Spinal cord (tissue), 9 donors: ENCODE measurements at regions not wholly inside any gene's neighbourhood (a gene's known extent, or its start where the extent isn't known, plus 50 kb on each side); places are given as distances from the start of the nearest gene placed in this dataset.

Experiments
- DNase-seq, 6 donors: peaks; one replicate each; pipeline versions ENCODE4 v3.0.0 to v3.0.0-alpha.2; 2013 to 2015; ENCODE audit warnings: low spot score in 6 of 6, low read depth in 4 of 6
- H3K27ac ChIP-seq: one replicate; pipeline ENCODE4 v1.5.1; 2013; ENCODE audit warnings: low read depth, low read length, control low read depth
- H3K27me3 ChIP-seq: one replicate; pipeline ENCODE4 v1.6.1; 2013; ENCODE audit warnings: low read length; ENCODE audit not compliant: control insufficient read depth, insufficient read depth
- H3K36me3 ChIP-seq: one replicate; pipeline ENCODE4 v1.6.1; 2013; ENCODE audit warnings: low read length; ENCODE audit not compliant: control insufficient read depth, insufficient read depth
- H3K4me1 ChIP-seq: one replicate; pipeline ENCODE4 v1.6.1; 2013; ENCODE audit warnings: low read length; ENCODE audit not compliant: control insufficient read depth, insufficient read depth
- H3K4me3 ChIP-seq: one replicate; pipeline ENCODE4 v1.5.1; 2013; ENCODE audit warnings: low read depth, low read length, control low read depth
- H3K9me3 ChIP-seq: one replicate; pipeline ENCODE4 v1.6.1; 2013; ENCODE audit warnings: low read length; ENCODE audit not compliant: control insufficient read depth, insufficient read depth
- WGBS: methylation state at CpG from one replicate; pipeline ENCODE4 v1.1.5; 2013; ENCODE audit warnings: missing lambda C conversion rate; ENCODE audit not compliant: insufficient coverage; 5-methylcytosine and 5-hydroxymethylcytosine counted together
- donor health status: healthy.

DNA sequence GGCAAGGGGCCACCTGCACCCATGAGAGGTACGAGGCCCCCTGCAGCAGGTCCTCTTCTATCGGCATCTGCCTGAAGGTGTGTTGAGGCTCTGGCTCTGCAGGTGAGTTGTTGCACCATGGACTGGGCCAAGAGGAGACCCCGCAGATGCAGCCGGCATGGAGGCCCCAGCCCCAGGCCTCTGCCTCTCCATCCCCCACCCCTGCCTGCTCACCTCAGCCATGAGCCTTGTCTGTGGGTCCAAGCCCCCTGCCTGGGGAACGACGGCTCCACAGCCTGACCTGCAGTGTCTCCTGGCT lies 1386.2 kb downstream of the BRD1 start:
- WGBS, result 80% methylated on average over 6 of the region's 6 CpGs
- H3K4me3 ChIP-seq, result no peak overlapping the region

GRCh38 chr22:48440673-48441552 lies 1386.8 kb downstream of the BRD1 start:
- Histone ChIP-seq H3K27ac (no peak overlapping the region), H3K4me1 (no peaks in the 10 kb centered on the region), H3K9me3 (no peaks in the 10 kb centered on the region), H3K4me3 (no peak overlapping the region), H3K27me3 (no peaks in the 10 kb centered on the region), H3K36me3 (no peaks in the 10 kb centered on the region)
- 93% methylated on average over 23 of the region's 23 CpGs for WGBS
- no peak for DNase-seq

More for the DNA sequence above, 1386.2 kb downstream of the BRD1 start:
- Histone ChIP-seq H3K4me1 (no peaks in the 10 kb centered on the region), H3K36me3 (no peaks in the 10 kb centered on the region), H3K27me3 (no peaks in the 10 kb centered on the region), H3K9me3 (no peaks in the 10 kb centered on the region), H3K27ac (no peak overlapping the region)
- no peak for DNase-seq

DNA sequence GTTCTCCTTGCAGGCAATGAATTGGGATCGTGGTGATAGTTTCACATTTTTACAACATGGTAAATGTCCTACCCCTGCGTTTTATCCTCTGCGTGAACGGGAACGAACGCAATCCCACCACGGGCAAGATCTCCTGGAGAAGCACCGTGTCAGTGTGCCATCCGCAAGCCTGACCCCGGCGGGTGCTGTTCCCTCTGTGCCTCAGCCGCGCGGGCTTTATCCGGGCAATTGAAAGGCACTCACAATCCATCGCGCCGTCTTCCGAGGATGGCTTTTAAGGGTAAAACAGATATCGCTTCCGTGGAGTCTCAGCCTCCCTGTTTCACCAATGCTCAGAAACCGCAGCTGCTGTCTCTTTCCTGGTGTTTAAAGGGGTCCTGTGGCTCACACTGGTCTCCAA lies 1387.5 kb downstream of the BRD1 start:
- H3K4me1 ChIP-seq, result no peaks in the 10 kb centered on the region
- no peak for DNase-seq
- H3K4me3 ChIP-seq, result no peak overlapping the region
- H3K36me3 ChIP-seq, result no peaks in the 10 kb centered on the region
- no peak overlapping the region for H3K27ac ChIP-seq
- H3K27me3 ChIP-seq, result no peaks in the 10 kb centered on the region
- 89% methylated on average over 21 of the region's 22 CpGs for WGBS
- H3K9me3 ChIP-seq, result no peaks in the 10 kb centered on the region

DNA sequence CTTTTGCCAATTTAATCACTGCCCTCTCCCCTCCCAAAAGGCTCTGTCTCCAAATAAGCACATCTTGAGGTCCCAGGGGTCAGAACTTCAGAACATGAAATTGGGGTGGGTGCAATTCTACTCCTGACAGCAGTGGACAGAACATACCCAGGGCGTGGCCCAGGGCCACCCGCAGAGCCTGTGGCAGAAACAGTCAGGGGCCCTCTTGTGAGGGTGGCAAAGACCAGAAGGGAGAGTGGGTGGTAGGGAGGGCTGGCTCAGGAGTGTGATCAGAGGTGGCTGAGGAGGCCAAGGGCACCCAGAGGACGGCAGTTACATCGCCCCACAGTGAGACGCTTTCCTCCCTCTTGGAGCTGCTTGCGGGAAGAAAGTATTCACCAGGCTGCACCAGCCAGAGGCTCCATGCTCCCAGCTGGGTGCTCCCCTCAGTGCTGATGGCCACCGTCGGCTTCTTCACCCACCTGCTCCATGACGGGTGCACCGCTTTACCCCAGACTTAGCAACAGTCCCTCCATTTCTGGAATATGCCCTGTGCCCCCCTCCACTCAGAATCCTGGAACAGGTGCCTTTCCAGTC lies 1388.0 kb downstream of the BRD1 start:
- Histone ChIP-seq H3K27ac (no peak overlapping the region), H3K9me3 (no peaks in the 10 kb centered on the region), H3K4me1 (no peaks in the 10 kb centered on the region), H3K4me3 (no peak overlapping the region), H3K36me3 (no peaks in the 10 kb centered on the region), H3K27me3 (no peaks in the 10 kb centered on the region)
- DNase-seq, result no peak
- WGBS, result 91% methylated on average over 6 of the region's 10 CpGs

GRCh38 chr22:48438800-48439559 lies 1388.7 kb downstream of the BRD1 start:
- no peak for DNase-seq
- no peaks in the 10 kb centered on the region for H3K27me3 ChIP-seq
- 91% methylated on average over 16 of the region's 19 CpGs for WGBS
- no peaks in the 10 kb centered on the region for H3K36me3 ChIP-seq
- H3K4me3 ChIP-seq, result no peak overlapping the region
- H3K27ac ChIP-seq, result no peak overlapping the region
- H3K9me3 ChIP-seq, result no peaks in the 10 kb centered on the region
- H3K4me1 ChIP-seq, result no peaks in the 10 kb centered on the region

GRCh38 chr22:48438096-48438495 lies 1389.6 kb downstream of the BRD1 start:
- H3K4me3 ChIP-seq, result no peak overlapping the region
- 96% methylated on average over 11 of the region's 13 CpGs for WGBS

DNA sequence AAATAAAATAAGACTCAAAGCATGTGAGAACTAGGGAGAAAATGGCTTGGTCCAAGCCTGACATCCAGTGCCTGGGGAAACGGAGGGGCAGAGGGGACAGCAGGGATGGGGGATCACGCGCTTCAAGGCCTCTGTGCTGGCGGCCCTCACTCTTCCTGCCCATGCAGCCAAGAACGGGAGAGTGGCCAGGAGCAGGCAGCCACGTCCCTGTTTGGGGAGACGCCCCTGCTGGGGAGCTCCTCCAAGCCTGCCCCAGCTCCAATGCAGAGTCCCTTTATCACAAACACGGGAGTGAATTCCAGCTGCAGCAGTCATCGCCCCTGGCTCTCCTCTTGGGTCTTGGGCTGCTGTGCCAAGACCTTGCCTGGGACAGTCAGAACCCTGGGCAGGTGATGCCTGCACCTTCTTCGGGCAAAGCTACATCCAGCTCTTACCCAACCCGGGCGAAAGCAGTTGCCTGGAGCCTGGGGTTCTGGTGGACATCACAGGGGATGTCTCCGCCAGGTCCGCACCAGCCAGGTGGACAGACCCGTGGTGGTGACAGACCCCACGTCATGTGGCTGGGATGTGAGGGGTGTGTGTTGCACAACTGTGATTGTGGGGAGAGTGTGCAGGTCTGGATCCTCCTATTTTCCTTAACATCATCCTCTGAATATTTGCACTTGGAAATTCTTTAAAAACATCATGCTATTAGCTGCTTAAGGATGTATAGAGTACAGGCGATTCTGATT lies 1391.3 kb downstream of the BRD1 start:
- Histone ChIP-seq H3K27ac (no peak overlapping the region), H3K4me1 (peaks cover 19% of the 10 kb centered on the region), H3K9me3 (no peaks in the 10 kb centered on the region), H3K4me3 (no peak overlapping the region), H3K27me3 (no peaks in the 10 kb centered on the region), H3K36me3 (no peaks in the 10 kb centered on the region)
- WGBS, result 87% methylated on average over 13 of the region's 17 CpGs
- no peak for DNase-seq

More at GRCh38 chr22:48438096-48438495, 1389.6 kb downstream of the BRD1 start:
- DNase-seq, result no peak
- H3K27me3 ChIP-seq, result no peaks in the 10 kb centered on the region
- H3K27ac ChIP-seq, result no peak overlapping the region
- no peaks in the 10 kb centered on the region for H3K9me3 ChIP-seq
- no peaks in the 10 kb centered on the region for H3K36me3 ChIP-seq
- peaks cover 1% of the 10 kb centered on the region for H3K4me1 ChIP-seq

GRCh38 chr22:48434868-48435250 lies 1392.8 kb downstream of the BRD1 start:
- Histone ChIP-seq H3K9me3 (no peaks in the 10 kb centered on the region), H3K4me1 (peaks cover 20% of the 10 kb centered on the region), H3K4me3 (no peak overlapping the region), H3K36me3 (no peaks in the 10 kb centered on the region), H3K27ac (no peak overlapping the region), H3K27me3 (no peaks in the 10 kb centered on the region)
- no peak for DNase-seq
- WGBS, result 80% methylated on average over 2 of the region's 5 CpGs

DNA sequence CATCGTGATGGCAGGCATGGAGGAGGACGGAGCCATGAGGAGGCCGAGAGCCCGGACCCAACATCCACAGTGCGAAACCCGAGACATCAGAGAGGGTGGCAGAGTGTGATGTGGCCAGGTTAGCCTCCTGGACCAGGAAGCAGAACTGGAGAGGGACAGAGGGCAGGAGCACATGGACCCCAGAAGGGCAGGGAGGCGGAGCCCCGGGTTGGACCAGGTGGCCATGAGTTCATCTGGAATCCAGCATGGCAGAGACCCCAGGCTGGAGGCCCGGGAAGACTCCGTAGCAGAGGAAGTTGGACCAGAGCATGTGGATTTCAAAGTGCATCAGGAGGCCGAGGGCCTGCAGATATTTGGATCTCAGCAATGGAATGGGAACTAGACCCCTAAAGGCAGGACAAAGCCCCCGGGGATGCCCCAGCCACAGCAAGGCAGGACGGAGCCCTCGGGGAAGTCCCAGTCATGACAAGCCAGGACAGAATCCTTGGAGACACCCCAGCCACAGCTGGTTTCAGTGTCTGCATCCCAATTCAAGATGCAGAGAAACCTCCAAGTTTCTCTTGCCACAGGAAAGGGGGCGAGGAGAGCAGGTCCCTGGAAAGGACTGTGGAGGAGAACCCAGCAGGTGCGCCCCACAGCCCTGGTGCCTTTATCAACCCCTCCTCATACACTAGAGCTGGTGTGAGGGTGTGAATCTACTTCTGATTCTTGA lies 1393.4 kb downstream of the BRD1 start:
- Histone ChIP-seq H3K4me1 (peaks cover 25% of the 10 kb centered on the region), H3K27ac (no peak overlapping the region), H3K36me3 (no peaks in the 10 kb centered on the region), H3K4me3 (no peak overlapping the region), H3K9me3 (no peaks in the 10 kb centered on the region), H3K27me3 (no peaks in the 10 kb centered on the region)
- DNase-seq, result no peak
- 89% methylated on average over 13 of the region's 16 CpGs for WGBS
